MM.1S (cell line): ENCODE measurements at regions not wholly inside any gene's neighbourhood (a gene's known extent, or its start where the extent isn't known, plus 50 kb on each side); places are given as distances from the start of the nearest gene placed in this dataset.

Experiments used
- EZH2phosphoT487 ChIP-seq: fragments of 300-600 bp; sonication (generic); IDR thresholded peaks from 2 replicates; pipeline ENCODE4 v1.6.1; 2018; ENCODE audit warnings: antibody characterized with exemption, low read length
- TF ChIP-seq, protein P1 (sequence below): fragments of 300-600 bp; sonication (generic); IDR thresholded peaks from 2 replicates; pipeline ENCODE4 v1.5.1; 2016; ENCODE audit warnings: antibody characterized with exemption, low read length, mixed read lengths

DNA sequence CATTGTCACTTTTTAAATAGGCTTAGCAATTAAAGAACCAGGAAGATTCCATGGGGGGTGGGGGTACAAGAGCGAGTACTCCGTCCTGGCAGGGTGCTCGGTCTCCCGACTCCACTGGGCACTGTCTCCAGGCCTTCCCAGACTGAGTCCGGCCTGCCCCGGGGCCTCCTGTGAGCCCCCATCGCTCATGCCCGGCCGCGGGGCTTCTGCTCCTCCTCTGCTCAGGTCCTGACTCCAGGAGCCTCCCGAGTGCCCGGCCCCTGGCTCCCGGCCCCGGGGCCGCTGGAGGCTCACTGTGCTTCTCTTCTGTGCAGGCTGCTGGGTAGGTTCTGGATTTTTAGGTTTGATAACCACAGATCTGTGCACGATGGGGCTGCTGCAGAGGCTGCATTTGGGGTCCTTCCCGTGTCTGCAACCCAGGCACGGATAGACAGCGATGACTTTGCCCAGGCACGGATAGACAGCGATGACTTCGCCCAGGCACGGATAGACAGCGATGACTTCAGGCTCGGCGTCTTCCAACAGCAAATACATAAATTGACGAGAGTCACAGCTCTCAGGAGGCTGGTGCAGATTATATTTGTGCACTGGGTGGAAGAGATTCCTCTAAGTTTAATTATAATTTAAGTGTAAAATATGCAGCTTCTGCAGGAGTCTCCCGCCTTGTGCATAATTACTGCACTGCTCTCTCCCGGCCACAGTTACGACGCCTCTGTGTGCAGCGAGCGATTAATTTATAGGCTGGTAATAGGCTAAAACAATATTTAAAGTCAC lies 74.8 kb upstream of the RXRA start:
- TF ChIP-seq, protein P1, sequence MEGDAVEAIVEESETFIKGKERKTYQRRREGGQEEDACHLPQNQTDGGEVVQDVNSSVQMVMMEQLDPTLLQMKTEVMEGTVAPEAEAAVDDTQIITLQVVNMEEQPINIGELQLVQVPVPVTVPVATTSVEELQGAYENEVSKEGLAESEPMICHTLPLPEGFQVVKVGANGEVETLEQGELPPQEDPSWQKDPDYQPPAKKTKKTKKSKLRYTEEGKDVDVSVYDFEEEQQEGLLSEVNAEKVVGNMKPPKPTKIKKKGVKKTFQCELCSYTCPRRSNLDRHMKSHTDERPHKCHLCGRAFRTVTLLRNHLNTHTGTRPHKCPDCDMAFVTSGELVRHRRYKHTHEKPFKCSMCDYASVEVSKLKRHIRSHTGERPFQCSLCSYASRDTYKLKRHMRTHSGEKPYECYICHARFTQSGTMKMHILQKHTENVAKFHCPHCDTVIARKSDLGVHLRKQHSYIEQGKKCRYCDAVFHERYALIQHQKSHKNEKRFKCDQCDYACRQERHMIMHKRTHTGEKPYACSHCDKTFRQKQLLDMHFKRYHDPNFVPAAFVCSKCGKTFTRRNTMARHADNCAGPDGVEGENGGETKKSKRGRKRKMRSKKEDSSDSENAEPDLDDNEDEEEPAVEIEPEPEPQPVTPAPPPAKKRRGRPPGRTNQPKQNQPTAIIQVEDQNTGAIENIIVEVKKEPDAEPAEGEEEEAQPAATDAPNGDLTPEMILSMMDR: no peak
- no peak for TF ChIP-seq EZH2phosphoT487
